Liver (tissue), 7 donors: ENCODE measurements at regions not wholly inside any gene's neighbourhood (a gene's known extent, or its start where the extent isn't known, plus 50 kb on each side); places are given as distances from the start of the nearest gene placed in this dataset.

Experiments used
- DNase-seq: peaks from one replicate; pipeline ENCODE4 v3.0.0-alpha.2; 2017; ENCODE audit warnings: low spot score
- H3K27ac ChIP-seq, 2 donors: one replicate each; pipeline ENCODE4 v1.7.0; 2013; ENCODE audit warnings: inconsistent platforms in 2 of 2, low read length in 2 of 2, control low read depth in 1 of 2, low read depth in 1 of 2, mild to moderate bottlenecking in 1 of 2
- H3K27me3 ChIP-seq, 4 donors: one replicate each; pipeline versions ENCODE4 v1.6.1 to v1.7.0; 2013; ENCODE audit warnings: low read length in 3 of 4, inconsistent platforms in 1 of 4, mild to moderate bottlenecking in 1 of 4, moderate library complexity in 1 of 4; ENCODE audit not compliant: control insufficient read depth in 4 of 4, insufficient read depth in 4 of 4
- H3K36me3 ChIP-seq, 4 donors: one replicate each; pipeline versions ENCODE4 v1.6.1 to v1.7.0; 2013; ENCODE audit warnings: low read length in 3 of 4, mild to moderate bottlenecking in 3 of 4, low read depth in 1 of 4, moderate library complexity in 1 of 4; ENCODE audit not compliant: control insufficient read depth in 4 of 4, insufficient read depth in 3 of 4
- H3K4me1 ChIP-seq, 4 donors: one replicate each; pipeline versions ENCODE4 v1.6.1 to v1.7.0; 2013; ENCODE audit warnings: low read length in 3 of 4, mild to moderate bottlenecking in 3 of 4, moderate library complexity in 1 of 4; ENCODE audit not compliant: control insufficient read depth in 4 of 4, insufficient read depth in 4 of 4
- H3K4me3 ChIP-seq, 3 donors: one replicate each; pipeline versions ENCODE4 v1.6.1 to v1.7.0; 2013; ENCODE audit warnings: low read length in 3 of 3, control low read depth in 1 of 3, low read depth in 1 of 3, mild to moderate bottlenecking in 1 of 3
- H3K9ac ChIP-seq, 2 donors: one replicate each; pipeline ENCODE4 v1.7.0; 2013; ENCODE audit warnings: low read length in 2 of 2, mild to moderate bottlenecking in 2 of 2, moderate library complexity in 2 of 2, control low read depth in 1 of 2, low read depth in 1 of 2
- H3K9me3 ChIP-seq, 4 donors: one replicate each; pipeline versions ENCODE4 v1.6.1 to v1.7.0; 2013; ENCODE audit warnings: low read length in 3 of 4; ENCODE audit not compliant: control insufficient read depth in 4 of 4
- ATF3 ChIP-seq: IDR thresholded peaks from 2 replicates; pipeline ENCODE4 v1.6.1; 2016; ENCODE audit warnings: antibody characterized with exemption
- EGR1 ChIP-seq, 2 donors: IDR thresholded peaks; 2 replicates each; pipeline ENCODE4 v1.6.1; 2016 to 2018; ENCODE audit warnings: antibody characterized with exemption in 2 of 2, low read depth in 2 of 2
- FOXA1 ChIP-seq: IDR thresholded peaks from 2 replicates; pipeline ENCODE4 v1.6.1; 2016; ENCODE audit warnings: antibody characterized with exemption
- FOXA2 ChIP-seq: IDR thresholded peaks from 2 replicates; pipeline ENCODE4 v1.6.1; 2016; ENCODE audit warnings: antibody characterized with exemption
- GABPA ChIP-seq, 2 donors: IDR thresholded peaks in 1 of 2; conservative IDR thresholded peaks in 1 of 2; 2 replicates each; pipeline ENCODE4 v1.6.1; 2016; ENCODE audit warnings: antibody characterized with exemption in 2 of 2, mild to moderate bottlenecking in 1 of 2, moderate library complexity in 1 of 2
- HNF4A ChIP-seq, 2 donors: conservative IDR thresholded peaks; 2 replicates each; pipeline ENCODE4 v1.6.1; 2016; ENCODE audit warnings: antibody characterized with exemption in 2 of 2, mild to moderate bottlenecking in 2 of 2
- HNF4G ChIP-seq: IDR thresholded peaks from 2 replicates; pipeline ENCODE4 v1.6.1; 2016; ENCODE audit warnings: antibody characterized with exemption
- JUND ChIP-seq, 2 donors: IDR thresholded peaks; 2 replicates each; pipeline ENCODE4 v1.6.1; 2016; ENCODE audit warnings: antibody characterized with exemption in 2 of 2
- NR2F2 ChIP-seq: IDR thresholded peaks from 2 replicates; pipeline ENCODE4 v1.6.1; 2016; ENCODE audit warnings: antibody characterized with exemption
- RAD21 ChIP-seq, 2 donors: IDR thresholded peaks; 2 replicates each; pipeline ENCODE4 v1.6.1; 2016; ENCODE audit warnings: antibody characterized with exemption in 2 of 2, mild to moderate bottlenecking in 2 of 2
- RXRA ChIP-seq, 2 donors: IDR thresholded peaks; 2 replicates each; pipeline ENCODE4 v1.6.1; 2017 to 2018; ENCODE audit warnings: antibody characterized with exemption in 2 of 2, mild to moderate bottlenecking in 1 of 2
- SP1 ChIP-seq: IDR thresholded peaks from 2 replicates; pipeline ENCODE4 v1.6.1; 2018; ENCODE audit warnings: antibody characterized with exemption, mild to moderate bottlenecking
- TAF1 ChIP-seq: conservative IDR thresholded peaks from 2 replicates; pipeline ENCODE4 v1.6.1; 2016; ENCODE audit warnings: antibody characterized with exemption, mild to moderate bottlenecking
- YY1 ChIP-seq: IDR thresholded peaks from 2 replicates; pipeline ENCODE4 v1.6.1; 2016; ENCODE audit warnings: antibody characterized with exemption, mild to moderate bottlenecking
- ZBTB33 ChIP-seq: IDR thresholded peaks from 2 replicates; pipeline ENCODE4 v1.6.1; 2016; ENCODE audit warnings: antibody characterized with exemption
- WGBS: extraction: QIAGEN DNeasy Blood & Tissue Kit; methylation state at CpG from one replicate; pipeline ENCODE4 v1.1.7; 2013; 5-methylcytosine and 5-hydroxymethylcytosine counted together
- TF ChIP-seq, protein P1 (sequence below): IDR thresholded peaks from 2 replicates; pipeline ENCODE4 v1.6.1; 2016; ENCODE audit warnings: antibody characterized with exemption
- TF ChIP-seq, protein P2 (sequence below): IDR thresholded peaks from 2 replicates; pipeline ENCODE4 v1.6.1; 2016; ENCODE audit warnings: antibody characterized with exemption, mild to moderate bottlenecking
- donor health status: healthy.
- donor health status: healthy.
- donor health status: healthy.
- donor health status: healthy.

- 81% methylated on average over 5 of the region's 5 CpGs for WGBS
- TF ChIP-seq HNF4G (no peak), HNF4A (conservative IDR thresholded peaks at IDR 0.05) (no peak), ATF3 (no peak)
- DNase-seq = no peak
- Histone ChIP-seq H3K27me3 (no peaks in the 10 kb centered on the region), H3K4me3 (no peak overlapping the region), H3K9ac (no peak overlapping the region), H3K9me3 (no peaks in the 10 kb centered on the region), H3K27ac (no peak overlapping the region), H3K4me1 (no peaks in the 10 kb centered on the region), H3K36me3 (no peaks in the 10 kb centered on the region)
These were observed 249.7 kb downstream of the SP3 start for GRCh38 chr2:173715441-173715840.

- no peaks in the 10 kb centered on the region for H3K4me1 ChIP-seq
- WGBS = 74% methylated on average over 1 of the region's 1 CpG
- H3K9ac ChIP-seq = no peak overlapping the region
- TF ChIP-seq GABPA (IDR thresholded peaks at IDR 0.05 in 1 of 2, conservative IDR thresholded peaks at IDR 0.05 in 1 of 2) (no peak), ATF3 (no peak), RXRA (IDR thresholded peaks at IDR 0.05) (no peak), RAD21 (IDR thresholded peaks at IDR 0.05) (no peak), YY1 (no peak), SP1 (no peak), FOXA2 (no peak), JUND (IDR thresholded peaks at IDR 0.05) (no peak), ZBTB33 (no peak), FOXA1 (no peak), NR2F2 (no peak), HNF4G (no peak), TAF1 (no peak), EGR1 (IDR thresholded peaks at IDR 0.05; ENCODE audit: low read depth in 2 of 2) (no peak), HNF4A (conservative IDR thresholded peaks at IDR 0.05) (no peak)
- TF ChIP-seq, protein P1, sequence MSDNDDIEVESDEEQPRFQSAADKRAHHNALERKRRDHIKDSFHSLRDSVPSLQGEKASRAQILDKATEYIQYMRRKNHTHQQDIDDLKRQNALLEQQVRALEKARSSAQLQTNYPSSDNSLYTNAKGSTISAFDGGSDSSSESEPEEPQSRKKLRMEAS = no peak
- TF ChIP-seq, protein P2, sequence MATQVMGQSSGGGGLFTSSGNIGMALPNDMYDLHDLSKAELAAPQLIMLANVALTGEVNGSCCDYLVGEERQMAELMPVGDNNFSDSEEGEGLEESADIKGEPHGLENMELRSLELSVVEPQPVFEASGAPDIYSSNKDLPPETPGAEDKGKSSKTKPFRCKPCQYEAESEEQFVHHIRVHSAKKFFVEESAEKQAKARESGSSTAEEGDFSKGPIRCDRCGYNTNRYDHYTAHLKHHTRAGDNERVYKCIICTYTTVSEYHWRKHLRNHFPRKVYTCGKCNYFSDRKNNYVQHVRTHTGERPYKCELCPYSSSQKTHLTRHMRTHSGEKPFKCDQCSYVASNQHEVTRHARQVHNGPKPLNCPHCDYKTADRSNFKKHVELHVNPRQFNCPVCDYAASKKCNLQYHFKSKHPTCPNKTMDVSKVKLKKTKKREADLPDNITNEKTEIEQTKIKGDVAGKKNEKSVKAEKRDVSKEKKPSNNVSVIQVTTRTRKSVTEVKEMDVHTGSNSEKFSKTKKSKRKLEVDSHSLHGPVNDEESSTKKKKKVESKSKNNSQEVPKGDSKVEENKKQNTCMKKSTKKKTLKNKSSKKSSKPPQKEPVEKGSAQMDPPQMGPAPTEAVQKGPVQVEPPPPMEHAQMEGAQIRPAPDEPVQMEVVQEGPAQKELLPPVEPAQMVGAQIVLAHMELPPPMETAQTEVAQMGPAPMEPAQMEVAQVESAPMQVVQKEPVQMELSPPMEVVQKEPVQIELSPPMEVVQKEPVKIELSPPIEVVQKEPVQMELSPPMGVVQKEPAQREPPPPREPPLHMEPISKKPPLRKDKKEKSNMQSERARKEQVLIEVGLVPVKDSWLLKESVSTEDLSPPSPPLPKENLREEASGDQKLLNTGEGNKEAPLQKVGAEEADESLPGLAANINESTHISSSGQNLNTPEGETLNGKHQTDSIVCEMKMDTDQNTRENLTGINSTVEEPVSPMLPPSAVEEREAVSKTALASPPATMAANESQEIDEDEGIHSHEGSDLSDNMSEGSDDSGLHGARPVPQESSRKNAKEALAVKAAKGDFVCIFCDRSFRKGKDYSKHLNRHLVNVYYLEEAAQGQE = no peak
- no peaks in the 10 kb centered on the region for H3K36me3 ChIP-seq
- H3K27ac ChIP-seq = no peak overlapping the region
- no peak overlapping the region for H3K4me3 ChIP-seq
- DNase-seq = no peak
- no peaks in the 10 kb centered on the region for H3K9me3 ChIP-seq
- H3K27me3 ChIP-seq = no peaks in the 10 kb centered on the region
These were observed 248.6 kb downstream of the SP3 start for GRCh38 chr2:173716458-173717052.
